Stimulated activated CD8-positive, alpha-beta memory T cell treated with anti-CD3 and anti-CD28 coated beads, Interleukin-4, amount 100 ng/mL, for 4 hours (primary cell): ENCODE measurements at regions not wholly inside any gene's neighbourhood (a gene's known extent, or its start where the extent isn't known, plus 50 kb on each side); places are given as distances from the start of the nearest gene placed in this dataset.
"Not testable (repeated sequence)": the region's sequence is repeated elsewhere in the genome, so short reads cannot be mapped to it uniquely, and the experiment has no call there.

ENCODE experiments used
- DNase-seq, 2 donors: peaks; one replicate each; pipeline ENCODE4 v3.0.0-alpha.2; 2020; ENCODE audit warnings: low read depth in 2 of 2, low spot score in 1 of 2

GRCh38 chr5:143635146-143635752 is 176.7 kb upstream of the HMHB1 start:
- no peak for DNase-seq

GRCh38 chr5:143634689-143635088 is 177.3 kb upstream of the HMHB1 start:
- DNase-seq, result no peak

- DNase-seq, result no peak
Observed at GRCh38 chr5:143629871-143630659, 181.9 kb upstream of the HMHB1 start.

- not testable (repeated sequence) for DNase-seq
Observed at GRCh38 chr5:143625048-143625447, 186.9 kb upstream of the HMHB1 start.

GRCh38 chr5:143624465-143624864 is 187.5 kb upstream of the HMHB1 start:
- no peak for DNase-seq

- DNase-seq, result no peak
Observed at GRCh38 chr5:143619040-143619439, 192.9 kb upstream of the HMHB1 start.

- DNase-seq, result no peak
Observed at GRCh38 chr5:143618141-143618540, 193.8 kb upstream of the HMHB1 start.

GRCh38 chr5:143614831-143615230 is 197.1 kb upstream of the HMHB1 start:
- DNase-seq, result no peak

- no peak for DNase-seq
Observed at GRCh38 chr5:143613329-143613728, 198.6 kb upstream of the HMHB1 start.

- DNase-seq, result no peak
Observed at GRCh38 chr5:143610946-143611345, 201.0 kb upstream of the HMHB1 start.

GRCh38 chr5:143606043-143606752 is 202.7 kb upstream of the NR3C1 start:
- DNase-seq, result no peak

- no peak for DNase-seq
Observed at GRCh38 chr5:143605403-143606005, 202.0 kb upstream of the NR3C1 start.

- no peak for DNase-seq
Observed at GRCh38 chr5:143601917-143602333, 198.4 kb upstream of the NR3C1 start.

GRCh38 chr5:143601357-143601756 is 197.9 kb upstream of the NR3C1 start:
- DNase-seq, result no peak

- no peak for DNase-seq
Observed at GRCh38 chr5:143600396-143601075, 197.1 kb upstream of the NR3C1 start.

GRCh38 chr5:143599474-143599873 is 196.0 kb upstream of the NR3C1 start:
- no peak for DNase-seq

GRCh38 chr5:143596824-143597223 is 193.3 kb upstream of the NR3C1 start:
- DNase-seq, result no peak

GRCh38 chr5:143594902-143595818 is 191.7 kb upstream of the NR3C1 start:
- DNase-seq, result no peak

- DNase-seq, result no peak
Observed at GRCh38 chr5:143593723-143594122, 190.2 kb upstream of the NR3C1 start.

GRCh38 chr5:143592648-143593047 is 189.2 kb upstream of the NR3C1 start:
- DNase-seq, result no peak
